GM18505 (cell line): ENCODE measurements at regions not wholly inside any gene's neighbourhood (a gene's known extent, or its start where the extent isn't known, plus 50 kb on each side); places are given as distances from the start of the nearest gene placed in this dataset.
"Not testable (repeated sequence)": the region's sequence is repeated elsewhere in the genome, so short reads cannot be mapped to it uniquely, and the experiment has no call there.

ENCODE experiments used
- ATAC-seq: cut with Tn5 transposase; IDR thresholded peaks from one replicate; pipeline ENCODE4 v1.9.1; 2021; ENCODE audit not compliant: unreplicated experiment
- POLR2A ChIP-seq: IDR thresholded peaks from 4 replicates; pipeline ENCODE4 v1.6.1; 2011; ENCODE audit warnings: borderline replicate concordance; ENCODE audit not compliant: insufficient read depth, insufficient read length; ENCODE audit errors: extremely low read depth

GRCh38 chr10:121325490-121326231, 272.6 kb downstream of the FGFR2 start:
- no peak for ATAC-seq
- TF ChIP-seq POLR2A: no peak

- ATAC-seq: no peak
Observed at GRCh38 chr10:121326905-121327304, 271.3 kb downstream of the FGFR2 start.

DNA sequence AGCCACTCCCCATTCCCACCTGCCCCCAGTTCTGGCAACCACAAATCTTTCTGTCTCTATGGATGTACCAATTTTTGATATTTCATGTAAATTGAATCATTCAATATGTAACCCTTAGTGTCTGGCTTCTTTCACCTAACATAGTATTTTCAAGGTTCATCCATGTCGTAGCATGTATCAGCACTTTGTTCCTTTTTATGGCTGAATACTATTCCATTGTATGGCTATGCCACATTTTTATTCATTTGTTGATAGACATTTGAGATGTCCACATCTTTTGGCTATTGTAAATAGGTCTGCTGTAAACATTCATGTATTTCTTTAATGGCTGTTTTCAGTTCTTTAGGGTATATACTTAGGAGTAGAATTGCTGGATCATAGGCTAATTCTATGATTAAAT, 270.5 kb downstream of the FGFR2 start:
- ATAC-seq: no peak
- no peak for TF ChIP-seq POLR2A

More at GRCh38 chr10:121326905-121327304, 271.3 kb downstream of the FGFR2 start:
- TF ChIP-seq POLR2A: no peak

GRCh38 chr10:121329631-121330030, 268.6 kb downstream of the FGFR2 start:
- not testable (repeated sequence) for ATAC-seq

DNA sequence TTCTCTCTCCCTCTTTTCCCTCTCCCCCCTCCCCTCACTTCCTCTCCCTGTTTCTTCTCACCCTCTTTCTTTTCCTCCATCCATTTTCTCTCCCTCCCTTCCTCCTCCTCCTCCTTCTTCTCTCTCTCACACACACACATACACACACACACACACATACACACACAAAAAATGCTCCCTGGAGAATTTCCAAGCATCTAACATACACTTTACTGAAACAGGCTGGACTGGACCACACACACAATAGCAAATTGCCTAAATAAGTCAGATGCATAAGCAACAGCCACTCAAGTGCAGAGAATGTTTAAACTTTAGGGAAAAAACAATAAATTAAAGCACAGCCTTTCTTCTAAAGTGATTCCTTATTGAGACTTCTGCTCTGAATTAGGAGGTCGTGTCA, 267.7 kb downstream of the FGFR2 start:
- no peak for ATAC-seq
- no peak for TF ChIP-seq POLR2A

GRCh38 chr10:121332353-121332752, 265.9 kb downstream of the FGFR2 start:
- ATAC-seq: no peak
- no peak for TF ChIP-seq POLR2A

DNA sequence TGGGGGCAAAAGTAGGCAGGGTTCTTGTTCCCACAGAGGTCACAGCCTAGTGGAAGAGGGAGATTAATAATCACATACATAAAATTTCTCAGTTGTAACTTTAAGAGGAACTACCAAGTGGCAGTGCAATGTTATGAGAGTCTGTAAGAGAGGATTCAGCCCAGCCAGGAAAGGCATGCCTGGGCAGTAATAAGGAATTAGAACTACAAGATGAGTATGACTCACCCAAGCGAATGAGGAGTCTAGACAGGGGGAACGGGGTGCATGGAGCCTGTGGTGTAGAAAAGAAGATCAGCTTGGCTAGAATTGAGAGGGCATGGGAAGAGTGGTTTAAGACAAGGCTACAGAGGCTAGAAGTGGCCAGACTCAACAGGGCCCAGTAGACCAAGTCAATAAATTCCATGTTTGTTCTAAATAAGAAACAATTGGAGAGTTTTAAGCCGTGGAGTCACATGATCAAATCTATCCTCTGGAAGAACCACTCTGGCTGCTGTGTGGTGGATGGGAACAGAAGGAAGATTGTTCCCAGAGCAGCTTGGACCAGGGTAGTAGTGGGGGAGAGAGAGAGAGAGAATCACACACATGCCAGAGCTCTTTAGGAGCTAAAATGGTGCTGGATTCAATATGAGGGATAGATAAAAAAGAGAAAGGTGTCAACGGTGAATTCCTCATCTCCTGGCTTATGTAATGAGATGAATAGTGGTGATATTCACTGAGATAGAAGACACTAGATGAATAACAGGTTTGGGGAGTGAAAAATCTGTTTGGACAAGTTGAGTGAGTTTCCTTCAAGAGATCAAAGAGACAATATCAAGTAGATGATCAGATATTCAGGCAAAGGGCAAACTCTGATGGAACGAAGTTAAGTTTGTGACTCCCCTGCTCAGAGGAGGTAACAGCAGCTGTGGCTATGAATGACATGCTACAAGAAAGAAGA, 265.1 kb downstream of the FGFR2 start:
- TF ChIP-seq POLR2A: no peak
- ATAC-seq: no peak

GRCh38 chr10:121335386-121335925, 262.8 kb downstream of the FGFR2 start:
- ATAC-seq: no peak
- TF ChIP-seq POLR2A: no peak

DNA sequence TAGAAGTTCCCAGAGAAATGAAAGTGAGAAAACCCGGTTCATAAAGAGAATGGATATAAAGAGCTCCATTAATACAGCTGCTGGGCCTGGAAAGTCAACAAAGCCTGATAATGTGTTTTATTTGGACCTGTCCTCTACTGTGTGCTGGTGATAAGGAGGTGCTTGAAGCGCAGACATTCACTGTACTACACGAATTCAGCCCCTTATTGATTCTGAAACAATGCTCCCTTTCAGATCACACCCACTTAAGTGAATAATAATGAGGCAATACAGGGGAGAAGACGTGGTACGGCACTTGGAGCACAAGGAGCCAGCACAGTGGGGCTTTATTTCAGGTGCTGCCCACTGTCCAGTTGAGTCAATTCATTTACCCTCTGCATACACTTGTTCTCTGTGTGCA, 260.8 kb downstream of the FGFR2 start:
- no peak for ATAC-seq
- no peak for TF ChIP-seq POLR2A

- TF ChIP-seq POLR2A: no peak
- no peak for ATAC-seq
Observed at GRCh38 chr10:121338206-121338980, 259.9 kb downstream of the FGFR2 start.

GRCh38 chr10:121339114-121339513, 259.1 kb downstream of the FGFR2 start:
- no peak for TF ChIP-seq POLR2A
- ATAC-seq: no peak

GRCh38 chr10:121340271-121340831, 257.9 kb downstream of the FGFR2 start:
- no peak for TF ChIP-seq POLR2A
- ATAC-seq: no peak

DNA sequence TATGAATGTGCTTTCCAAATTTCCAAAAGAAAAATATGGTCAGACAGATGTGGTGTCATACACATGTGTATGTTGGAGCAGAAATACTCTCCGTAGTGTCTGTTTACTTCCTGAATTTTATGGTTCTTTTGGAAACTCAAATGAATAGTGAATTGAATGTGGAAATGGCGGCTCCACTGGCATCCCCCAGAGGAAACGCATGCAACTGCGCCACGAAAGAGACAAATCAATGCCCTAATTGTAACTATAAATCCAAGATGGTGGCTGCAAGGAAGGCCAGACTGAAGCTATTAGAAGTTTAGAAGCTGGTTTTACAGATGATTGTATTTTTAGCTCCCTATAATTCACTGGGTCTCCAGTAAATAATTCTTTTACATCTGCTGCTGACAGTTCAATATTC, 246.7 kb downstream of the FGFR2 start:
- TF ChIP-seq POLR2A: no peak
- no peak for ATAC-seq

GRCh38 chr10:121352231-121352855, 245.9 kb downstream of the FGFR2 start:
- no peak for ATAC-seq
- TF ChIP-seq POLR2A: no peak
